SIG-M5 treated with dmso at 0.1 percent for 504 hours (cell line): ENCODE measurements at regions not wholly inside any gene's neighbourhood (a gene's known extent, or its start where the extent isn't known, plus 50 kb on each side); places are given as distances from the start of the nearest gene placed in this dataset.
A peak's percentile ranks its signal among the peaks of the same experiment; 100 is the strongest.

Source experiments
- DNase-seq: peaks from one replicate; lab custom pipeline; 2025; ENCODE audit not compliant: unreplicated experiment; lab: John Stamatoyannopoulos, UW

GRCh38 chr3:177426878-177427495, 229.7 kb upstream of the TBL1XR1 start:
- peak; percentile 81 for DNase-seq

- DNase-seq = peak; percentile 41
Observed at GRCh38 chr3:177427540-177427939, 230.3 kb upstream of the TBL1XR1 start.

- DNase-seq = no peak
Observed at GRCh38 chr3:177429079-177429478, 231.8 kb upstream of the TBL1XR1 start.

- DNase-seq = no peak
Observed at GRCh38 chr3:177429771-177430170, 232.5 kb upstream of the TBL1XR1 start.

- DNase-seq = no peak
Observed at GRCh38 chr3:177430653-177431052, 233.4 kb upstream of the TBL1XR1 start.

GRCh38 chr3:177431525-177432176, 234.4 kb upstream of the TBL1XR1 start:
- DNase-seq = no peak

- no peak for DNase-seq
Observed at GRCh38 chr3:177435301-177435700, 238.0 kb upstream of the TBL1XR1 start.

GRCh38 chr3:177437513-177438337, 240.4 kb upstream of the TBL1XR1 start:
- DNase-seq = no peak

GRCh38 chr3:177438596-177439220, 241.4 kb upstream of the TBL1XR1 start:
- no peak for DNase-seq

- no peak for DNase-seq
Observed at GRCh38 chr3:177439694-177440269, 242.5 kb upstream of the TBL1XR1 start.

- no peak for DNase-seq
Observed at GRCh38 chr3:177440456-177441104, 243.3 kb upstream of the TBL1XR1 start.

- DNase-seq = no peak
Observed at GRCh38 chr3:177441276-177441812, 244.1 kb upstream of the TBL1XR1 start.

- peak; percentile 79 for DNase-seq
Observed at GRCh38 chr3:177441813-177442646, 244.7 kb upstream of the TBL1XR1 start.

GRCh38 chr3:177443469-177443868, 246.2 kb upstream of the TBL1XR1 start:
- DNase-seq = peak; percentile 32

GRCh38 chr3:177444696-177445095, 247.4 kb upstream of the TBL1XR1 start:
- DNase-seq = no peak

GRCh38 chr3:177445549-177445948, 248.3 kb upstream of the TBL1XR1 start:
- no peak for DNase-seq

GRCh38 chr3:177446165-177446601, 248.9 kb upstream of the TBL1XR1 start:
- peak; percentile 34 for DNase-seq

- DNase-seq = peak; percentile 33
Observed at GRCh38 chr3:177447938-177448337, 250.7 kb upstream of the TBL1XR1 start.

- peak; percentile 45 for DNase-seq
Observed at GRCh38 chr3:177448987-177449359, 251.7 kb upstream of the TBL1XR1 start.
